ENCODE measurements at regions not wholly inside any gene's neighbourhood (a gene's known extent, or its start where the extent isn't known, plus 50 kb on each side); places are given as distances from the start of the nearest gene placed in this dataset.
"Not testable (repeated sequence)": the region's sequence is repeated elsewhere in the genome, so short reads cannot be mapped to it uniquely, and the experiment has no call there.

GRCh38 chr2:200102971-200103370 lies 147.6 kb downstream of the MAIP1 start:
- DNase-seq: no peak

DNA sequence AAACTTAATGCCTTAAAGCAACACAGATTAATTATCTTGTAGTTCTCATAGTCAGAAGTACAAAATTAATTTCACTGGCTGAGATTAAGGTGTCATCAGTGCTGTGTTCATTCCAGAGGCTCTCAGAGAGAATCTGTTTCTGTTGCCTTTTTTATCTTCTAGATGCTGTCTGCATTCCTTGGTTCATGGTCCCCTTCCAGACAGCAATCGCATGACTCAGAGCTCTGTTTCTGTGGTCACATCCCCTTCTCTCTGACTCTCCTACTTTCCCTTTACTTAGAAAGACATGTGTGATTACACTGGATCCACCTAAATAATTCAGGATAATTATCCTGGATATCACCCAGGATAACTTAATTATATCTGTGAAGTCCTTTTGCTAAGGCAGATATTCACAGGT lies 148.6 kb downstream of the MAIP1 start:
- no peak for DNase-seq

GRCh38 chr2:200107514-200108217 lies 152.3 kb downstream of the MAIP1 start:
- no peak for DNase-seq

- DNase-seq: no peak
Observed at GRCh38 chr2:200109421-200109820, 154.0 kb downstream of the MAIP1 start.

DNA sequence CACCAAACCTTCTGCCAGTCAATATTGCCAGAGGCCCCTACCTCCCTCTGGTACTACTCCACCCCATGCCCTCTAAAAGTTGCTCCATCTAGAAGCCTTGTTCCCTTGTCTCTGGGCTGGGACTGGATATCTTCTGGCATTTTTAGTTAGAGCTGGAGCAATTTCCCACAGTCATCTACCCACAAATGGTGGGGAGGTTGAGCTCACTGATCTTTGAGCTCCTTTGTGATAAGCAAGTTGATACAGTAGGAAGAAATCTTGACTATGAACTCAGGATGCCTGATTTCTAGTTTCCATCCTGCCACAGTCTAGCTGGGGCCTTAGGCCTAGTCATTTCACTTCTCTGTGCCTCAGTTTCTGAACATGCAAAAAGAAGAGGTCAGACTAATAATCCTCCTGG lies 155.0 kb downstream of the MAIP1 start:
- DNase-seq: no peak

GRCh38 chr2:200113016-200113799 lies 157.8 kb downstream of the MAIP1 start:
- not testable (repeated sequence) for DNase-seq

GRCh38 chr2:200119236-200119635 lies 163.9 kb downstream of the MAIP1 start:
- no peak for DNase-seq

GRCh38 chr2:200121931-200122330 lies 166.5 kb downstream of the MAIP1 start:
- DNase-seq: no peak

GRCh38 chr2:200122683-200123082 lies 167.3 kb downstream of the MAIP1 start:
- DNase-seq: no peak

GRCh38 chr2:200124665-200125368 lies 169.4 kb downstream of the MAIP1 start:
- DNase-seq: not testable (repeated sequence)

DNA sequence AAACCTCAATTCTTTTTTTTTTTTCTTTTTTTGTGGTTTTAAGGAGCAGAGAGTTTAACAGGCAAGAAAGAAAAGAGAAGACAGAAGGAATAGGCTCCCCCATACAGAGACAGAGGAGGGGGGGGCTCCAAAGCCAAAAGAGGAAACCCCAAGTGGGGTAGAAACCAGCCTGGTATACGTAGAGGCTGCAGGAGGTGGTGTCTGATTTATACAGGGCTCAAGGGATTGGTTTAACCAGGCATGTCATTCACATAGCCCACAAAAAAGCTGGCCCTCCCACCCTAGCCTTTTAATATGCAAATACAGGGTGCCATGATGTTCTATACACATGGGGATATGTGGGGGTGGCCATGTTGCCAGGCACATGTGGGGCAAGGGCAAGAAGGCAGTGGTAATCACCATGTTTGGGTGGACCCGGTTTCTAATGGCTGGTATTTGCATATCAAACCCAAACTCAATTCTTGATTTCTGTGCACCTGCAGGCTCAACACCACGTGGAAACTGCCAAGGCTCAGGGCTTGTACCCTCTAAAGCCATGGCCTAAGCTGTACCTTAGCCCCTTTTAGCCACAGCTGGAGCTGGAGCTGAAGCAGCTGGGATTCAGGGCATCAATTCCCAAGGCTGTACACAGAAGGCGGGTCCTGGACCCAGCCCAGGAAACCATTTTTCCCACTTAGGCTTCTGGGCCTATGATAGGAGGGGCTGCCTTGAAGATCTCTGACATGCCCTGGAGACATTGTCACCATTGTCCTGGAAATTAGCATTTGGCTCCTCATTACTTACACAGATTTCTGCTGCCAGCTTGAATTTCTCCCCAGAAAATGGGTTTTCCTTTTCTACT lies 170.3 kb downstream of the MAIP1 start:
- no peak for DNase-seq

DNA sequence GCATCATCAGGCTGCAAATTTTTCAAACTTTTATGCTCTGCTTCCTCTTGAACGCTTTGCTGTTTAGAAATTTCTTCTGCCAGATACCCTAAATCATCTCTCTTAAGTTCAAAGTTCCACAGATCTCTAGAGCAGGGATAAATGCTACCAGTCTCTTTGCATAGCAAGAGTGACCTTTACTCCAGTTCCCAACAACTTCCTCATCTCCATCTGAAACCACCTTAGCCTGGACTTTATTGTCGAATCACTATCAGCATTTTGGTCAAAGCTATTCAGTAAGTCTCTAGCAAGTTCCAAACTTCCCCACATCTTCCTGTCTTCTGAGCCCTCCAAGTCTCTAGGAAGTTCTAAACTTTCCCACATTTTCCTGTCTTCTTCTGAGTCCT lies 170.9 kb downstream of the MAIP1 start:
- not testable (repeated sequence) for DNase-seq

DNA sequence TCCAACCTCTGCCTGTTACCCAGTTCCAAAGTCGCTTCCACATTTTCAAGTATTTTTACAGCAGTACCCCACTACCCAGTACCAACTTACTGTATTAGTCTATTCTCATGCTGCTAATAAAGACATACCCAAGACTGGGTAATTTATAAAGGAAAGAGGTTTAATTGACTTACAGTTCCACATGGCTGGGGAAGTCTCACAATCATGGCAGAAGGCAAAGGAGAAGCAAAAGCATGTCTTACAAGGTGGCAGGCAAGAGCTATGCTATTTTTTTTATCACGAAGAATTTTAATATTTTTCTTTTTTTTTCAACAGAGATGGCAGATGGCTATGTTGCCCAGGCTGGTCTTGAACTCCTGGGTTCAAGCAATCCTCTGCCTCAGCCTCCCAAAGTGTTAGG lies 171.3 kb downstream of the MAIP1 start:
- DNase-seq: not testable (repeated sequence)

GRCh38 chr2:200127848-200128247 lies 172.5 kb downstream of the MAIP1 start:
- DNase-seq: no peak

GRCh38 chr2:200128296-200128695 lies 172.9 kb downstream of the MAIP1 start:
- no peak for DNase-seq

DNA sequence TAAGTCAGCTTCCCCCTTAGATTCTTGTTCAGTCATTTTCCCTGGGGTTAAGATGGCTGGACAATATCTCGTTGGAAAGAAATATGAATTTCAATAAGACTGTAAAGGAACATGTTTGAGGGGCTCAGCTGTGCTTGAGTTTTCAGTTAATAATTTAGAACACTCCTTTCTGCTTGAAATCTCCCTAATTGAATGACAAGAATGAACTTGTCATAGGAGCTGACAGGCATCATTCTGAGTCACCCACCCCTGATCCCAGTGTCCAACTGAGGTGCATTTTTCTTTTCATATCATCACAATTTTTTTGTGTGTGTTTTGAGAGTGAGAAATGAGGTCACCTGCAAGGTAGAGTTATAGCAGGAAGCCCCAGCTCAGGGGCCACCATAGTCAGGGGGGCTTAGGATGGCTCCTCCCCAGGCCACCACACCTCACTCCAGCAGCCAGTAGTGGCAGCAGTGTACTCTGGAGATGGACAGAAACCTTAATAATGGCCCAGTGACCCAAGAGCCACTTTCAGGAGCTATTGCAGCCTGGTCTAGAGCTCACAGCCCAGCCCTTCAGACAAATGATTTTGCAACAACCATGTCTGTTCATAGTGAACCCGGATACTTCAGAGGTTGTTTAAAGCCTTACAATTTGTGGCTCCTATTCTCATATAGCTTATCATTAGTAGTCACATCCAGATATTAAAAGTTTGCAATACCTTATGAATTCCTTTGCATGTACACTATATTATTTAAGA lies 174.5 kb downstream of the MAIP1 start:
- no peak for DNase-seq

- no peak for DNase-seq
Observed at GRCh38 chr2:200130762-200131166, 175.4 kb downstream of the MAIP1 start.

GRCh38 chr2:200131307-200131706 lies 175.2 kb upstream of the SPATS2L start:
- no peak for DNase-seq

GRCh38 chr2:200135082-200135481 lies 171.4 kb upstream of the SPATS2L start:
- DNase-seq: no peak

DNA sequence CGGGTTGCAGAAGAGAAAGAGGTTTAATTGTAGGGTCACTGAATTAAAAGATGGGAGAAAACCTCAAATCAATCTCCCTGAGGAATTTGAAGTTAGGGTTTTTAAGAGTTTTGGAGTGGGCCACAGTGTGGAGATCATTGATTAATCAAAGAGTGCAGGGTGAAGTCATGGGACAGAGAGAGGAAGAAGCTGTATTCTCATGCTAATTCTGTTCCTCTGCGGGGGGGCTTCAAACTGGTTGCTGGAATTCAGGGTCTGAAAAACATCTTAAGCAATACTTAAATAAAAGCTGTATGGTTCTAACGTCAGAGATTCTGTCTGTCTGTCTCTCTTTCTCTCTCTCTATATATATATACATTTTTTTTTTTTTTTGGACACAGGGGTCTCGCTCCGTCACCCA lies 169.8 kb upstream of the SPATS2L start:
- no peak for DNase-seq

DNA sequence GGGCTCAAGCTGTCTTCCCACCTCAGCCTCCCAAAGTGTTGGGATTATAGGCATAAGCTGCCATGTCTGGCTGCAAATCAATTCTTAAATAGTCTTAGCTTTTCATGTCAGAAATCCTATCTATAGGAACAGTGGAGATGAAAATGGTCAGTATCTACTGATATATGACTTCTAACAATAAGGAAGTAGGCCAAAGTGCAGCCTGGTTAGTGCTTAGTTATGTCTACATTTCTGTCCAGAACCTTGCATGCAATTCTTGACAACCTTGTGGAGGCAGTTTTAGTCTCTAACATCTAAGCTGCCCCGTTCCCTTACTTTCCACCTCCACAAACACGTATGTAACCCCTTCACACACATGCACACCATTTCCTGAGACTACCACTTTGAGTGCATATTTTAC lies 169.2 kb upstream of the SPATS2L start:
- DNase-seq: no peak

GRCh38 chr2:200137691-200138090 lies 168.8 kb upstream of the SPATS2L start:
- DNase-seq: no peak
